Stimulated activated CD4-positive, alpha-beta T cell treated with anti-CD3 and anti-CD28 coated beads, Interleukin-2, amount 100 ng/mL, for 24 hours (primary cell): ENCODE measurements at regions not wholly inside any gene's neighbourhood (a gene's known extent, or its start where the extent isn't known, plus 50 kb on each side); places are given as distances from the start of the nearest gene placed in this dataset.
"Not testable (repeated sequence)": the region's sequence is repeated elsewhere in the genome, so short reads cannot be mapped to it uniquely, and the experiment has no call there.

Source experiments
- DNase-seq, 2 donors: peaks; one replicate each; pipeline ENCODE4 v3.0.0-alpha.2; 2020

- DNase-seq: no peak
Measured at GRCh38 chr18:43341014-43341413, 63.7 kb upstream of the SYT4 start.

GRCh38 chr18:43350176-43350575 is 72.9 kb upstream of the SYT4 start:
- DNase-seq: no peak

- DNase-seq: no peak
Measured at GRCh38 chr18:43364535-43364934, 87.2 kb upstream of the SYT4 start.

- DNase-seq: no peak
Measured at GRCh38 chr18:43367895-43368294, 90.6 kb upstream of the SYT4 start.

- not testable (repeated sequence) for DNase-seq
Measured at GRCh38 chr18:43369311-43369710, 92.0 kb upstream of the SYT4 start.

- no peak for DNase-seq
Measured at GRCh38 chr18:43372773-43373172, 95.5 kb upstream of the SYT4 start.

GRCh38 chr18:43380104-43380672 is 102.9 kb upstream of the SYT4 start:
- no peak for DNase-seq

- no peak for DNase-seq
Measured at GRCh38 chr18:43382641-43383403, 105.5 kb upstream of the SYT4 start.

- no peak for DNase-seq
Measured at GRCh38 chr18:43389163-43389562, 111.9 kb upstream of the SYT4 start.

- DNase-seq: no peak
Measured at GRCh38 chr18:43392168-43392567, 114.9 kb upstream of the SYT4 start.

GRCh38 chr18:43393174-43393573 is 115.9 kb upstream of the SYT4 start:
- DNase-seq: no peak

- no peak for DNase-seq
Measured at GRCh38 chr18:43396266-43396665, 119.0 kb upstream of the SYT4 start.

GRCh38 chr18:43398601-43399000 is 121.3 kb upstream of the SYT4 start:
- DNase-seq: no peak

GRCh38 chr18:43405097-43405496 is 127.8 kb upstream of the SYT4 start:
- DNase-seq: no peak

- no peak for DNase-seq
Measured at GRCh38 chr18:43414006-43414405, 136.7 kb upstream of the SYT4 start.

GRCh38 chr18:43420091-43420490 is 142.8 kb upstream of the SYT4 start:
- DNase-seq: no peak

GRCh38 chr18:43420950-43421349 is 143.7 kb upstream of the SYT4 start:
- DNase-seq: no peak

- DNase-seq: no peak
Measured at GRCh38 chr18:43422518-43422917, 145.2 kb upstream of the SYT4 start.

- no peak for DNase-seq
Measured at GRCh38 chr18:43435851-43436250, 158.6 kb upstream of the SYT4 start.

- DNase-seq: no peak
Measured at GRCh38 chr18:43442131-43442530, 164.8 kb upstream of the SYT4 start.

- DNase-seq: no peak
Measured at GRCh38 chr18:43442571-43442970, 165.3 kb upstream of the SYT4 start.

GRCh38 chr18:43465483-43465882 is 188.2 kb upstream of the SYT4 start:
- no peak for DNase-seq

- no peak for DNase-seq
Measured at GRCh38 chr18:43471873-43472272, 194.6 kb upstream of the SYT4 start.

GRCh38 chr18:43481069-43481468 is 203.8 kb upstream of the SYT4 start:
- DNase-seq: no peak

GRCh38 chr18:43482136-43482535 is 204.8 kb upstream of the SYT4 start:
- no peak for DNase-seq
